ENCODE measurements at regions not wholly inside any gene's neighbourhood (a gene's known extent, or its start where the extent isn't known, plus 50 kb on each side); places are given as distances from the start of the nearest gene placed in this dataset.

- no peak for FAIRE-seq
- intact Hi-C loops (cut with DNase I), result no loop called here
These were observed 602.8 kb downstream of the BRINP3 start for GRCh38 chr1:189874715-189875435.

GRCh38 chr1:189880135-189880534 lies 597.5 kb downstream of the BRINP3 start:
- TF ChIP-seq, protein P1, sequence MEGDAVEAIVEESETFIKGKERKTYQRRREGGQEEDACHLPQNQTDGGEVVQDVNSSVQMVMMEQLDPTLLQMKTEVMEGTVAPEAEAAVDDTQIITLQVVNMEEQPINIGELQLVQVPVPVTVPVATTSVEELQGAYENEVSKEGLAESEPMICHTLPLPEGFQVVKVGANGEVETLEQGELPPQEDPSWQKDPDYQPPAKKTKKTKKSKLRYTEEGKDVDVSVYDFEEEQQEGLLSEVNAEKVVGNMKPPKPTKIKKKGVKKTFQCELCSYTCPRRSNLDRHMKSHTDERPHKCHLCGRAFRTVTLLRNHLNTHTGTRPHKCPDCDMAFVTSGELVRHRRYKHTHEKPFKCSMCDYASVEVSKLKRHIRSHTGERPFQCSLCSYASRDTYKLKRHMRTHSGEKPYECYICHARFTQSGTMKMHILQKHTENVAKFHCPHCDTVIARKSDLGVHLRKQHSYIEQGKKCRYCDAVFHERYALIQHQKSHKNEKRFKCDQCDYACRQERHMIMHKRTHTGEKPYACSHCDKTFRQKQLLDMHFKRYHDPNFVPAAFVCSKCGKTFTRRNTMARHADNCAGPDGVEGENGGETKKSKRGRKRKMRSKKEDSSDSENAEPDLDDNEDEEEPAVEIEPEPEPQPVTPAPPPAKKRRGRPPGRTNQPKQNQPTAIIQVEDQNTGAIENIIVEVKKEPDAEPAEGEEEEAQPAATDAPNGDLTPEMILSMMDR (IDR thresholded peaks at IDR 0.05; ENCODE audit: borderline replicate concordance, extremely low read depth, insufficient read depth), result no peak

More at GRCh38 chr1:189874715-189875435, 602.8 kb downstream of the BRINP3 start:
- Histone ChIP-seq H3K36me3 (ENCODE audit: control insufficient read depth in 2 of 3, insufficient read depth in 3 of 3, low read length in 3 of 3) (no peaks in the 10 kb centered on the region), H3K9me3 (ENCODE audit: control insufficient read depth in 2 of 3, insufficient read depth in 1 of 3, low read length in 3 of 3) (no peaks in the 10 kb centered on the region), H3K27ac (ENCODE audit: low read depth in 2 of 2, low read length in 2 of 2) (no peak overlapping the region), H3K9ac (ENCODE audit: low read length in 3 of 3) (no peak overlapping the region), H3K4me1 (ENCODE audit: control insufficient read depth in 2 of 3, insufficient read depth in 2 of 3, low read depth in 1 of 3, low read length in 3 of 3) (no peaks in the 10 kb centered on the region), H3K4me3 (ENCODE audit: low read length in 3 of 3) (no peak overlapping the region), H3K27me3 (ENCODE audit: control insufficient read depth, insufficient read depth, low read length) (no peaks in the 10 kb centered on the region)
- DNase-seq, result no peak
- TF ChIP-seq, protein P1 (IDR thresholded peaks at IDR 0.05; ENCODE audit: borderline replicate concordance, extremely low read depth, insufficient read depth), result no peak

GRCh38 chr1:189899686-189900425 lies 577.8 kb downstream of the BRINP3 start:
- H3K36me3 ChIP-seq (ENCODE audit: control insufficient read depth in 2 of 3, insufficient read depth in 3 of 3, low read length in 3 of 3), result no peaks in the 10 kb centered on the region
- H3K4me1 ChIP-seq (ENCODE audit: control insufficient read depth in 2 of 3, insufficient read depth in 2 of 3, low read depth in 1 of 3, low read length in 3 of 3), result no peaks in the 10 kb centered on the region
- TF ChIP-seq, protein P1 (IDR thresholded peaks at IDR 0.05; ENCODE audit: borderline replicate concordance, extremely low read depth, insufficient read depth), result no peak
- H3K4me3 ChIP-seq (ENCODE audit: low read length in 3 of 3), result no peak overlapping the region
- intact Hi-C loops (cut with DNase I), result no loop called here
- H3K9me3 ChIP-seq (ENCODE audit: control insufficient read depth in 2 of 3, insufficient read depth in 1 of 3, low read length in 3 of 3), result no peaks in the 10 kb centered on the region
- no peak overlapping the region for H3K27ac ChIP-seq (ENCODE audit: low read depth in 2 of 2, low read length in 2 of 2)
- no peak overlapping the region for H3K9ac ChIP-seq (ENCODE audit: low read length in 3 of 3)
- FAIRE-seq (no peak), DNase-seq (peak in 2 of 5 donors; percentile 1 to 4)
- H3K27me3 ChIP-seq (ENCODE audit: control insufficient read depth, insufficient read depth, low read length), result no peaks in the 10 kb centered on the region

More at GRCh38 chr1:189880135-189880534, 597.5 kb downstream of the BRINP3 start:
- DNase-seq, result no peak
- H3K4me3 ChIP-seq (ENCODE audit: low read length in 3 of 3), result no peak overlapping the region
- H3K9ac ChIP-seq (ENCODE audit: low read length in 3 of 3), result no peak overlapping the region
- no peaks in the 10 kb centered on the region for H3K4me1 ChIP-seq (ENCODE audit: control insufficient read depth in 2 of 3, insufficient read depth in 2 of 3, low read depth in 1 of 3, low read length in 3 of 3)
- H3K9me3 ChIP-seq (ENCODE audit: control insufficient read depth in 2 of 3, insufficient read depth in 1 of 3, low read length in 3 of 3), result no peaks in the 10 kb centered on the region
- H3K27ac ChIP-seq (ENCODE audit: low read depth in 2 of 2, low read length in 2 of 2), result no peak overlapping the region
- H3K36me3 ChIP-seq (ENCODE audit: control insufficient read depth in 2 of 3, insufficient read depth in 3 of 3, low read length in 3 of 3), result no peaks in the 10 kb centered on the region
- FAIRE-seq, result no peak
- H3K27me3 ChIP-seq (ENCODE audit: control insufficient read depth, insufficient read depth, low read length), result no peaks in the 10 kb centered on the region
- intact Hi-C loops (cut with DNase I), result no loop called here
